ENCODE measurements at regions not wholly inside any gene's neighbourhood (a gene's known extent, or its start where the extent isn't known, plus 50 kb on each side); places are given as distances from the start of the nearest gene placed in this dataset.

GRCh38 chr15:58298879-58299850 is 132.6 kb upstream of the LIPC start:
- ChIA-PET POLR2A (no interaction called here), RAD21 (ENCODE audit: low non-redundant PET in 1 of 2, low total read pairs in 2 of 2, uncharacterized antibody in 2 of 2, unreplicated experiment in 2 of 2) (no interaction called here), CTCF (no interaction called here)
- Histone ChIP-seq H3K9me2 (ENCODE audit: insufficient read depth) (no peaks in the 10 kb centered on the region), H3K4me1 (ENCODE audit: control insufficient read depth in 1 of 2, insufficient read depth in 2 of 2, low read length in 2 of 2) (no peaks in the 10 kb centered on the region; a peak in 1 of 4 replicates), H3K36me3 (ENCODE audit: control insufficient read depth in 1 of 2, insufficient read depth in 2 of 2, low read length in 2 of 2) (no peaks in the 10 kb centered on the region), H4K20me1 (ENCODE audit: insufficient read depth) (no peaks in the 10 kb centered on the region), H2AFZ (ENCODE audit: low read depth, low read length, poor library complexity, severe bottlenecking) (no peak overlapping the region), H3K27me3 (ENCODE audit: insufficient read depth, low read length) (no peaks in the 10 kb centered on the region), H3K27ac (ENCODE audit: low read depth, low read length) (no peak overlapping the region), H3K4me2 (ENCODE audit: low read length) (no peak overlapping the region), H3K79me2 (ENCODE audit: insufficient read depth, low read length) (no peaks in the 10 kb centered on the region), H3K4me3 (replicated peaks in 1 of 2; ENCODE audit: low read depth in 1 of 2, low read length in 2 of 2) (no peak overlapping the region), H3K9me3 (ENCODE audit: control insufficient read depth in 1 of 2, insufficient read depth in 1 of 2, low read depth in 1 of 2, low read length in 2 of 2) (no peaks in the 10 kb centered on the region), H3K9ac (ENCODE audit: low read length) (no peak overlapping the region)
- intact Hi-C loops (cut with micrococcal nuclease) = no loop called here
- TF ChIP-seq ATF3 (IDR thresholded peaks at IDR 0.05) (no peak), ZBTB33 (IDR thresholded peaks at IDR 0.05; ENCODE audit: extremely low read depth, insufficient replicate concordance, low read length) (no peak), EGR1 (IDR thresholded peaks at IDR 0.05; ENCODE audit: low read depth) (no peak), JUND (IDR thresholded peaks at IDR 0.05) (no peak), ELF1 (IDR thresholded peaks at IDR 0.05; ENCODE audit: borderline replicate concordance, low read depth) (no peak), EZH2phosphoT487 (IDR thresholded peaks at IDR 0.05; ENCODE audit: borderline replicate concordance) (no peak), SRF (IDR thresholded peaks at IDR 0.05; ENCODE audit: low read depth) (no peak), SP1 (IDR thresholded peaks at IDR 0.05; ENCODE audit: low read depth) (no peak), CEBPB (IDR thresholded peaks at IDR 0.05; ENCODE audit: low read depth) (no peak), REST (IDR thresholded peaks at IDR 0.05; ENCODE audit: low read depth) (no peak), TCF7L2 (IDR thresholded peaks at IDR 0.05; ENCODE audit: borderline replicate concordance, extremely low read depth, insufficient read depth, insufficient read length) (no peak), MAX (IDR thresholded peaks at IDR 0.05) (no peak), POLR2AphosphoS5 (IDR thresholded peaks at IDR 0.05; ENCODE audit: low read depth, low read length) (no peak), EZH2 (IDR thresholded peaks at IDR 0.05) (no peak)
- no peak for DNase-seq (ENCODE audit: low read depth, low spot score)
- BruUV-seq (replicated peaks) = no TSS peak
- no peak for ATAC-seq

Measured in HCT116 (cell line).